HG03060 (cell line): ENCODE measurements at regions not wholly inside any gene's neighbourhood (a gene's known extent, or its start where the extent isn't known, plus 50 kb on each side); places are given as distances from the start of the nearest gene placed in this dataset.
"Not testable (repeated sequence)": the region's sequence is repeated elsewhere in the genome, so short reads cannot be mapped to it uniquely, and the experiment has no call there.

Experiments used
- ATAC-seq: cut with Tn5 transposase; IDR thresholded peaks from one replicate; pipeline ENCODE4 v1.9.1; 2021; ENCODE audit warnings: low read depth, moderate number of reproducible peaks; ENCODE audit not compliant: unreplicated experiment

DNA sequence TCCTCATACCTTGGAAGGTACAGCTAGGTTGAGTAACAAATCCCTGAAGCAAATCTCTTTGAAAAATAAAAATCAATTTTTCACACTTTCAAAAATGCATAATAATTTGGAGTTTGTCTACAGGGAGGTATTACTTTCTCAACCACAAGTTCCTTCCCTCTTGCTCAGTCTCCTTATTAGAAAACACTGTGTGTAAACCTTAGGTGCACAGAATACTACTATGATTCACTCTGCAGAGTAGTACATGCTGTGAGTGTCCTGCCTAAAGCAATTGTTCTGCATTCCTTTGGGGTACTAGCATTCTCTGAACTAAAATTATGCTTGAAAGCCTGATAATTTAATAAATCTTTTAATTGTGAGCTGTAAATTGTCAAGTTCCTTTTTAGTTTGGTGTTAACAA lies 115.9 kb upstream of the EPHA3 start:
- no peak for ATAC-seq

DNA sequence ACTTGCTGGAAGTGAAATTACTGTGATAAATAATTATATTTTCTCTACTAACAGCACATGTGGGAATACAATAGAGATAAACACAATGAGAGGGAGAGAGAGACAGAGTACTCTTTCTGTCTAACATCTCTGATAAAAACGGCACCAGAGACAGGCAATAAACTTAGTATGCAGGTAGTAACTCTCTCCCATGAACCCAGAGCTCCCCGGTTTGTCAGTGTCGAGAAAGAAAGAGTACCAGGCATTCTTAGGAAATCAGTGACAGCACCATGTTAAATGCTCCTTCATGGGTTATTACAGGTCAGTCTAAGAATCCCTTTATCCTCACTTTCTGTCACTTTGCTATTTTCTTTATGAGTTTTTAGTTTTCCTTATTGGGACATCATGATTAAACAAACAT lies 110.7 kb upstream of the EPHA3 start:
- no peak for ATAC-seq

DNA sequence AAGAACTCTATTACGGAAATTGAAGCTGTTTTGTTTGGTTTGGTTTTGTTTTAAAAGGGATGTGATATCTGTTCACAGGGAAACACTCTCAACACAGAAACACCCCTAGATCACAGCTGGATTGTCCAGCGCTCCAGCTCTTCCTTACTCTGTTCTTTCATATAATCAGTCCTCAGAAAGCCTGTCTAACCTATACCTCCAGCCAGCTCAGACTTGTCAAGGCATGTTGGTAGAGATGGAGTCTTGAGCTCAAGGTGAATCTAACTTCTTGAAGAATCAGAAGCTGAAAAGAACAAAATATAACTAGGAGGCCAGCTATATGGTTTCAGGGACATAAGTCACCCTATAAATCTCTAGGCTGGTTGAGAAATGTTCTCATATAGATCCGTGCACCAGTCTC lies 110.2 kb upstream of the EPHA3 start:
- no peak for ATAC-seq

DNA sequence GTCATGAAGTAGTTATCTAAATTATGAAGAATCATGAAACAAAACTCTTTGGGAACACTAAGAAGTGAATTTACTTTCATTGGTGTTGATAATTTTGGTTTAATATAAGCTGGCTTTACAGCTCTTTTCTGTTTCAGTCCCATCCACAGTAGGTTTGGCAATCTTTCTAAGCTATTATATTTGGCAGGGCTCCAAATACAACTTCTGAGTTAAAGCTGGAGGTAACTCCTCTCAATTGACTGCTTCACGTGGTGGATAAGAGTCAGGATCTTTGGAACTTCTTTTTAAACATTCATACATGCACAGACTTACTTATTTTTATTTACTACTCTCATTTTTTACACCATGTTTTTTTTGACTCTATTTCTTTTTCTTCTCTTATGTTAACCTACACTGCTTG lies 106.5 kb upstream of the EPHA3 start:
- ATAC-seq, result no peak

DNA sequence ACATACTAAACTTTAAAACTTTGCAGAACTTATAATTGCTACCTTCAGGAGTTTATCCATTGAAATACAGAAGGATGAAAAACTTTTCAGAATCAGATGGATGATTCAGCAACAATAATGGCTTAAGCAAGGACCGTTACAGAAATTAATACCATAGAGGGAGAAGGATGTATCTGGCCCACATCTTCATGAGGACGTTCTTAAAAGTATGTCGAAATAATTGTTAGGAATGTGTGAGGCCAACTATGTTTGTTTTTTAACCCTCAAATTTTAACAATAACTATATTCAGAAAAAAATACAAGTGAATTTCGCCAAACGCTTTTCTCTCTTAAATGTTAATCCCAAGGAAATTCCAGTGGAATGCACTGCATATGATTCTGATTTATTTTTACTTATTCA lies 105.2 kb upstream of the EPHA3 start:
- ATAC-seq, result no peak

DNA sequence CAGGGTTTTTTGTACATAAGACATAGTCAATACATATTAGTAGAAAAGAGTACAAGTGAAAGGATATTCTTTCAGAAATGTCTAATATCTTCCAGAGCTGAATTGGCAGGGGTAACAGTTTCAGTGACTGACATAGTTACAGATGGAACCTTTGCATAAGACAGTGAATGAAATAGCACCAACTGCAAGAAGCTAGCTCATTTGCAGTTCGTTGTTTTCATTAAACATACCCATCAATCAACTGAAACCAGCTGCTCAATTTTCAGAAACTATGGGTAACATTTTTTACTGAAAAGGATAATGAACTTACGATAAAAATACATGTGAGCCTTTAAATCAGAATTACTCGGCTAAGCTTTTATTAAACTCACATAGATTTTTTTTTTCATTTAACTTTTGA lies 93.9 kb upstream of the EPHA3 start:
- no peak for ATAC-seq

DNA sequence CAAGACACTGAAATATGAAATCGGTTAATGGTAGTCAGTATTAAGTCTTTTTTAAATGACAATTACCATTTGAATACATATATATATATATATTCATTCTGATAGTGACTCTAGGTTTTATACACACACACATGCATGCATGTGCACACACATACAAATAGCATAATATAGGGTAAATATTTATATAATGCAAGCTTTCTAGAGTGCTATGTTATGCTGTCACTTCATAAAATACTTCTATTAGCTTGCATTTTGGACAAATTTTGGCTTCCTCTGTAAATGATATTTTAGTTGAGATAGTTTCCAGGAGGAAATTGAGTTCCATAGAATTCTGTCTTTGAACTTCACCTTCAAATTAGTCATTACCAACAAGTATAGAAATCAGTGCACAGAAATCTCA lies 89.9 kb upstream of the EPHA3 start:
- no peak for ATAC-seq

DNA sequence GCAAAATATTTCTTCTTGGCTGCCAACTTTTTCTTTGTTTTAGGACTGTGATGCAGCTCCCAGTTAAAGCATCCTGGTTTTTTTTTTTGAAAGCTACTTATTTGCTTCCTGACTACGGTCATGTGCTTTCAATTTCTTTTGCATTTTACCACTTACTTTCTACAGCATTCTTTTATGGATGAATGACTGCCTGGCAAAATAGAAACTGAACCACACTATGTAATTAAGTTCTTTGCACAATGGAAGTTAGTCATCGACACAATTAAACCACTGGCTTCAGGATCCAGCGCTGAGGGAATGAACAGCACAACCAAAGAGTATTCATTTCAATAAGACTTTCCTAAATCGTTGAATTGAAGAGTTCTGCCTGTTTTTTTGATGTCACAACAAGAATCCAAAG lies 82.2 kb upstream of the EPHA3 start:
- ATAC-seq, result no peak

DNA sequence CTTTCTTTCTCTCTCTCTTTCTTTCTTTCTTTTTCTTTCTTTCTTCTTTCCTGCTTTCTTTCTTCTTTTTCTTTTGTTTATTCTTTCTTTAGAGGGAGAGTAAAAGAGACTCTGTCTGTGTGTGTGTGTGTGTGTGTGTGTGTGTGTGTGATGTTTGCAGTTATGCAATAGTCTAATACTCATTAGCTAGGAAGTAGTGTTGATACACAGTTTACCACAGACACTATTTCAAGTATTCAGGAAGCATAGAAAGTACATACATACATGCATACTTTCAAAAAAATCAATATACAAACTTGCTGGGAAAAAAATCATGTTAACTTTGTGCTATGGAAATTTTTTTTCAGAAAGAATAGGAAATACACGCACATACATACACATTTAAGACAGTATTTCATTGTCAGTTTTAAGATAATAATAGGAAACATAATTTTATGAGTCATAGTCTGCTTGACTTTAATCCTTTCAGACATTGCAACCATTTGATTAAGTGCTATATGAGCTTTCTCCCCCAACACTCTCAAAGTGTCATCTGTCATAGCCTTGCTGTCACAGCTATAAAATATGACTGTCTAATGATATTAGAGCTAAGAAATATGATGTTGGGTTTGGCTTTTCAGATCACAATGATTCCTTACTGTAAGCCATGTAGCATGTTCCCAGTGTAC lies 74.9 kb upstream of the EPHA3 start:
- ATAC-seq, result no peak

DNA sequence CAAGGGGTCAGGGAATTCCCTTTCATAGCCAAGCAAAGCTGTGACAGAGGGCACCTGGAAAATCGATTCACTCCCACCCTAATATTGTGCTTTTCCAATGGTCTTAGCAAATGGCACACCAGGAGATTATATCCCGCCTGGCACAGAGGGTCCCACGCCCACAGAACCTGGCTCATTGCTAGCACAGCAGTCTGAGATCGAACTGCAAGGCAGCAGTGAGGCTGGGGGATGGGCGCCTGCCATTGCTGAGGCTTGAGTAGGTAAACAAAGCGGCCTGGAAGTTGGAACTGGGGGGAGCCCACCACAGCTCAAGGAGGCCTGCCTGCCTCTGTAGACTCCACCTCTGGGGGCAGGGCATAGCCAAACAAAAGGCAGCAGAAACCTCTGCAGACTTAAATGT lies 72.7 kb upstream of the EPHA3 start:
- not testable (repeated sequence) for ATAC-seq

DNA sequence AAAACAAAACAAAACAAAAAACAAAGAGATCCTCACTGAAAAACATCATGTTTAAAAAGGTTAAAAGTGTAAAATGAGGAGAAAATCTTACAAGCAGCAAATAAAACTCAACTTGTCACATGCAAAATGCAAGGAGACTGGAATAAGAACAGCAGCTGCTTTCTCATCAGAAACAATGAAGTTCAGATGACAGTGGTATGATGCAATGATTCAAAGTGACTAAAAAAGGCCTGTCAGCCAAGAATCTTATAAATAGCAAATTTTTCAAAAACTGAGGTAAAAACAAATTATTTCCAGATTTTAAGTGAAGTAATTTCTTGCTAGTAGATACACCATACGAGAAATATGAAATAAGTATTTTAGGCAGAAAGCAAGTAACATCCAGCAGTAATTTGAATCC lies 68.6 kb upstream of the EPHA3 start:
- ATAC-seq, result no peak

DNA sequence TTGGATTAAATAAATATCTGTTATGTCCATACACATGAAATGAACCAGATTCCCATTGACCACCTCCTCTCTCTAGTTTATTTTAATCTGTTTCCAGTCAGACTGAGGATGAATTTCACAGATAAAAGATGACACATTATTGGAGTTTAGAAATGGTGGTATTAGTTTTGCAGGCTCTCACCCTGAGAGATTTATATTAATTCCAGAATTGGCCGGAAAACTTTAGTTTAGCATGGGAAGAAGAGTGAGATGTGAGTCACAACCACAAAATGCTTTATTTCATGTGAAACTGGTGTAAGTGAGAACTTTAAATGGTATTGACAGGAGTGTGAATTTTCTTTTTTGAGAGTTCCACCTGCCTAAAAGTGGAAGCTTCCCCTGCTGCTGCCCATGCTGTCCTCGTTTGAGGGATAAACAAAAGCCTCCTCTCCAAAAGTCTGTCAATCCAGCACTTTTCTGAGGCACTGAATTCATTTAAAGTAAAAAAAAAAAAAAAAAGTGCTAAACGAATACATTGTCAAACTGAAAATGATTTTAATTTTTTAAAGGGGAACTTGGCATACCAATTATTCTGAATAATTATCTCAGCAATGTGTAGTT lies 65.1 kb upstream of the EPHA3 start:
- no peak for ATAC-seq

DNA sequence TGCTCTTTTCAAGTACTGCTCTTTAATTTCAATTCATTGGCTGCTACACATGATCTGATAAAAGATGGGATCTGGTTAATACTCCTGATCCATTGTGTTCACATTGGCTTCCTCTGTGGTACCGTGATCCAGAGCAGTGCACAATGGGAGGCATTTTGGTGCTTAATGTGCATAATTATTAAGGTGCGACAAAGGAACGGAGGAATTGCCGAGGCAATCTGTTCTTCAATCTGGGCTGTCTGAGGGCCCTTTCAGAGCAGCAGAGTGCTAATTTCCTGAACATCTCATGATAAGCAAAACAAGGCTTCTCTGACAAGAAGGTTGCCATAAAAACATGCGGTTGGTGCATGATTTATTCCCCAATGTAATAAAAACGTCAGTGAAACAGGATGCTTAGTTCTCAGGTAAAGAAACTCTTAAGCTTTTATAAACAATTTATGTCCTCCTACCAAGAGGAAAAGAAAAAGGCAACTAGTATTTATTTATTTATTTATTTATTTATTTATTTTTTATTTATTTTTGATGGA lies 64.0 kb upstream of the EPHA3 start:
- no peak for ATAC-seq

DNA sequence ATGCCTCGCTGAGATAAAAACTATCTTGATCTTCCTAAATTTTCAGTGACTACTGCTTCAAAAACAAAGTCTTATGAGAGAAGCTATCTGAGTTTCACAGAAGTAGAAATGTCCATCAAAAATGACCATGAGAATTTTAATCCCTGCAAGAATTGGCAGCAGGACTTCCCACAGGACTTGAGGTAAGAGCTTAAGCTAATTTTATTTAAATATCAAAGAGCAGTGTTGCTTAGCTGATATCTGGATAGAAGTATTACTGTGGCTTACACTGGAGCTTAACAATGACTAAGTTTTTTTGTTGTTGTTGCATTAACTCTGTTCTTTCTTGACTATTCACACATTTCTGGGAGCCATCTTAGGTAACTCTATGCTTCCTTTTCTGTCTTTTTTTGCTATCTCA lies 60.8 kb upstream of the EPHA3 start:
- no peak for ATAC-seq

DNA sequence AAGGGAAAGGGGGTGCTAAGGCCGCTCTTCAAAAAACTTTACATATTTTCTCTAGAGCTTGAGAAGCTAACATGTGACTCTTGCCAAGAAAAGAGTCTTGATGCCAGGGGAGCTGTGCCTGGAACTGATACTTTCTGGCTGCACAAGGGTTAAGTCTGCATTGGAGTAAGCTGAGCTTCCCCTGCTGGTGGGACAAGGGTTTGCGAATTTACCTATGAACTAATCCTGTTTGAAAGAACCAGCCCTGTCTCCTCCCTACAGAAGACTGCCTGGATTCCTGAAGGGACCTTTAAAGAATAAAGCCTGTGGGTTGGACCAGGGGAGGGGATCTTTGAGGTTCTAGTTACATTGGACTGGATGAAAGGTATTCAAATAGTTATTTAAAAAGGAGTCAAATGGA lies 58.3 kb upstream of the EPHA3 start:
- no peak for ATAC-seq

DNA sequence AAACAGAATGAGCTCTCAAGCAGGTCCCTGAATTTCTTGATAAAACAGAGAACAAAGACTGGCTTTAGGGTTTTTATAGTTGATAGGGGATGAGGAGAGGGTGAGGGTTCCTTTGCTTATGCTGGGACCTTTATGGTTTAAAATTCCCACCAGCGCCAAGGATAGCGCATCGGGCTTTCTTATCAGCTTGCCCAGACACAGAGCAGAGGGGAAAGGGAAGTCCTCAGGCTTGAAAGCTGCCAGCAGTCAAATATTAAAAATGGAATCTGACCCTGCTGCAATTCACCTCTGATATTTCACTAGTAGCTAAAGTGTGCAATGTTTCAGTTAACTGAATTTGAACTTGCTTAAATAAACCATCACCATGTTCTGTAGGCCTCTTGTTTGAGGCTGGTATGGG lies 55.0 kb upstream of the EPHA3 start:
- ATAC-seq, result no peak

DNA sequence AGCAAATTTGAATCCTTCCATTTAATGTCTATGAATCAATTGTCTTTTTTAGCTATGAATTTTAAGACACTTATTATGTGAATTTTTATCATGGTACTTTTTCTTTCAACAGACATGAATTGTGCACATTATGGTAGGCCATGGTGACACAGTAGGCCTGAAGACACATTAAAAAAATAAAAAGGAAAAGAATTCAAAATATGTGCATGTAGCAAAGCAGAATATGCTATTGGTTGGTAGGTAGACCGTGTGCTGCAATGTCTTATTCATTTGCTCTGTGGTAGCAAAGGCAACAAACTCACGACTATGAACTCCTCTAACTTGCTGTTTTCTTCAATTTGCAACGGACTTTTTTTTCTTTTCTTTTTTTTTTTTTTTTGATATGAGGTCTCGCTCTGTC lies 50.0 kb upstream of the EPHA3 start:
- no peak for ATAC-seq
